ENCODE measurements at regions not wholly inside any gene's neighbourhood (a gene's known extent, or its start where the extent isn't known, plus 50 kb on each side); places are given as distances from the start of the nearest gene placed in this dataset.

DNA sequence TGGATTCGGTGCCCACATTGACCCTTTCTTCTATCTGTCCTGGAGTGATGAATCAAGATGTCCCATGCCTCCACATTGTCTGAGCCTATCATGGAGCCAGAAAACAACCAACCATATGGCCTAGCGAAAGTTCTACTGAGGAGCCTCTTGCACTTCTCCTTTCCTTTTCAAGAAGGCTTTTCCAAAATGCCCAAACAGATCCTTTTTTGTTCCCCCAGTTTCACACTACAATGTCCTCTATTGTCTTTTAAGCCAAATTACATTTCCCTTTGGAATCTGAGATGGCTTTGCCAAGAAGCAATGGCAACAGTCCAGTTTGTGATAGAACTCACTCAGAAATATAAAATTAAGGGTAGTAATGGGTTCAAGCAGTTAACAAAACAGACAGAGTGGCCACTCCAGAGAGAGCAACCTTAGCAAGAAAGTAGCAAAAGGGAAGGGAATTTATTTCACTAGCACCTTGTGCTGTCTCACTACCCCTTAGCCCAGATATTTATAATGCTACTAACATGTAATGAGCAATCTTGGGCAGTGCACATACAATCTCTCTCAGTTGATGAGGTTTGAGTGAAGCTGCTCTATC, 194.6 kb upstream of the PDE1C start:
- H3K27ac ChIP-seq (ENCODE audit: low read depth, low read length): no peak overlapping the region
- WGBS: 99% methylated on average over 2 of the region's 2 CpGs

DNA sequence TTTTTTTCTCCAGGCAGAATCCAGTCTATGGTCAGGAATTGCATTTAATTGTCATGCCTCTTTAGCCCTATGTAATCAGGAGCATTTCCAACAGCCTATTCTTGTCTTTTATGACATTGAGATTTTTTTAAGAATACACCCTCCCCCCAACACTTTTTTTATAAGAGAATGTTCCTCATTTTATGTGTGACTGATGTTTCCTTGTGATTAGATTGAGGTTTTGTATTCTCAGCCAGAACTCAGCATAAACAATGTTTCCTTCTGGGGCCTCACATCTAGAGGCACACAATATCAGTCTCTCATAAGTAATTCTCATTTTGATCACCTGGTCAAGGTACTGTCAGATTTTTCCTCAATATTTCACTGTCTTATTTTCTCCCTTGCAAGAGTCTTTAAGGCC, 193.4 kb upstream of the PDE1C start:
- H3K27me3 ChIP-seq (ENCODE audit: insufficient read depth, low read length): no peaks in the 10 kb centered on the region
- H3K9ac ChIP-seq (ENCODE audit: low read depth, low read length): no peak overlapping the region
- H3K4me3 ChIP-seq (ENCODE audit: low read length): no peak overlapping the region
- H3K36me3 ChIP-seq (ENCODE audit: insufficient read depth, low read length): no peaks in the 10 kb centered on the region
- 0 out of 2 replicates have a peak, but pooled peaks cover 4% of the 10 kb centered on the region for H3K4me1 ChIP-seq (ENCODE audit: insufficient read depth, low read length)
- H3K9me3 ChIP-seq (ENCODE audit: insufficient read depth, low read depth, low read length): no peaks in the 10 kb centered on the region
- no peak overlapping the region for H3K27ac ChIP-seq (ENCODE audit: low read depth, low read length)

More for the DNA sequence above, 194.6 kb upstream of the PDE1C start:
- H3K9me3 ChIP-seq (ENCODE audit: insufficient read depth, low read depth, low read length): no peaks in the 10 kb centered on the region
- no peaks in the 10 kb centered on the region for H3K27me3 ChIP-seq (ENCODE audit: insufficient read depth, low read length)
- H3K9ac ChIP-seq (ENCODE audit: low read depth, low read length): no peak overlapping the region
- H3K36me3 ChIP-seq (ENCODE audit: insufficient read depth, low read length): no peaks in the 10 kb centered on the region
- no peak overlapping the region for H3K4me3 ChIP-seq (ENCODE audit: low read length)
- H3K4me1 ChIP-seq (ENCODE audit: insufficient read depth, low read length): 0 out of 2 replicates have a peak, but pooled peaks cover 5% of the 10 kb centered on the region

DNA sequence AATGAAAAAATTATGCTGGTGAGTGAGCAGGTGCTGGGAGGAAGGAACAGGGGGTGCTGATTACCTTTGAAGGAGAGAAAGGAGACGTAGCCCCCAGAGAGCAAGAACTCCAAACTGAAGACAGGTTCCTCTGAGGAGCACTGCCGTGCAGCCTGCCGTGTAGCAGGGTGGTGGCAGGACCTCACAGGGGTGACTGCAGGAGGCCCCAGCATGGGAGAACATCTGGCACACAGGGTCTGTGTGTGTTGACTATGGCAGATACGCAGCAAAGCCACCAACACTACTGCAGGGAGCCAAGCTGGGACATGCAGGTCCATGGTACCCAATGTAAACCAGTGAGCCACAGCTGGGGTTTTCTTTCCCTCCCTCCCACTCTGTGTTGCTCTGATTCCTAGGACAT, 192.1 kb upstream of the PDE1C start:
- H3K4me1 ChIP-seq (ENCODE audit: insufficient read depth, low read length): no peaks in the 10 kb centered on the region
- H3K4me3 ChIP-seq (ENCODE audit: low read length): no peak overlapping the region
- no peaks in the 10 kb centered on the region for H3K36me3 ChIP-seq (ENCODE audit: insufficient read depth, low read length)
- H3K27me3 ChIP-seq (ENCODE audit: insufficient read depth, low read length): no peaks in the 10 kb centered on the region
- no peak overlapping the region for H3K27ac ChIP-seq (ENCODE audit: low read depth, low read length)
- H3K9ac ChIP-seq (ENCODE audit: low read depth, low read length): no peak overlapping the region
- WGBS: 91% methylated on average over 4 of the region's 4 CpGs
- no peaks in the 10 kb centered on the region for H3K9me3 ChIP-seq (ENCODE audit: insufficient read depth, low read depth, low read length)

DNA sequence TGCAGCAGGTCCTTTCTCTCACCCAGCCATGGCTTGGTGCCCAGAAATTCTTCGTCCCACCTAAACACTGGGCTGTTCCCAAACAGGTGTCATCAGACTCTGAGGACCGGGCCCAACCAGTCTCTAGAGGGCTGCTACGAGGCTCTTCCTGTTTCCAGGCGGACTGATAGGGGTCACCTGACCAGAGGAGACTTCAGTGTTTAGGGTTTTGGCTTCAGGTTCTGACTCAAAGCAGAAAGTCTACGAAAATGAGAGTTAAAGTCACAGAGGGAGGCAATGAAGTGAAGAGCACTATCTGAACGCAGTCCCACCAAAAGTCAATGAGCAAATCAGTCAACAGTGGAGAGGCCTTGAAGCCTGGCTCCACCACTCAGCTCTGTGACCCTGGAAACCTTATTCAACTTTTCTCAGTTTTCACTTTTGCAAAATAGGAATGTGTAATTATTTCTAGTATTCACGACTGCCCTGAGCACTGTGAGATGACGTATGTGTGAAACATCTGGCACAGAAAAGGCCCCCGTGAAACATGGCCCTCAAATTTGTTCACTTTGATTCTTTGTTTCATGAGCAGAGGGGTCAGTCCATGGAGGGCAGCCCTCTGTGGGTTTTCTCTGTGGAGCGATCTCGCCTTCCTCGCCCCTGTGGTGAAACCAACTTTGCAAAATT, 189.9 kb upstream of the PDE1C start:
- Histone ChIP-seq H3K4me3 (ENCODE audit: low read length) (no peak overlapping the region), H3K9me3 (ENCODE audit: insufficient read depth, low read depth, low read length) (no peaks in the 10 kb centered on the region), H3K27me3 (ENCODE audit: insufficient read depth, low read length) (no peaks in the 10 kb centered on the region), H3K27ac (ENCODE audit: low read depth, low read length) (no peak overlapping the region), H3K4me1 (ENCODE audit: insufficient read depth, low read length) (no peaks in the 10 kb centered on the region; the same call in 1 of the 2 replicates), H3K9ac (ENCODE audit: low read depth, low read length) (no peak overlapping the region), H3K36me3 (ENCODE audit: insufficient read depth, low read length) (no peaks in the 10 kb centered on the region)
- 92% methylated on average over 11 of the region's 12 CpGs for WGBS

DNA sequence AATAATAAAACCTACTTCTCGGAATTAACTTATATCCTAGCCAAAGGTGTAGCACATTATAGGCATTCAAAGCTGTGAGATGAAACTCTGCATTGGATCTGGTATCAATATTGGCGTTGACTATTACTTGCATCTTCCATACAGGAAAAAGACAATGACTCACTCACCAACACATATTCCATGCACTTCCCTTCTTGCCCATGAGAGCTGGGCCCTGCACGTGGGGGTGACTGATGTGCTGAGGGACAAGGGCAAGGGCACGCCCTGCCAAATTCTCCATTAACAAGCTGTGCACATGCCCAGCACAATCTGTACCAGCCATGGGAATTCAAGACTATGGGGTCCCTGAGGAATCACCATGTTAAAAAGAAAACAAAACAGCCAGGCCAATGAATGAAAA, 188.1 kb upstream of the PDE1C start:
- H3K4me1 ChIP-seq (ENCODE audit: insufficient read depth, low read length): no peaks in the 10 kb centered on the region; the same call in 1 of the 2 replicates
- no peak overlapping the region for H3K9ac ChIP-seq (ENCODE audit: low read depth, low read length)
- no peaks in the 10 kb centered on the region for H3K27me3 ChIP-seq (ENCODE audit: insufficient read depth, low read length)
- 88% methylated on average over 3 of the region's 4 CpGs for WGBS
- no peak overlapping the region for H3K4me3 ChIP-seq (ENCODE audit: low read length)
- H3K27ac ChIP-seq (ENCODE audit: low read depth, low read length): no peak overlapping the region
- no peaks in the 10 kb centered on the region for H3K36me3 ChIP-seq (ENCODE audit: insufficient read depth, low read length)
- no peaks in the 10 kb centered on the region for H3K9me3 ChIP-seq (ENCODE audit: insufficient read depth, low read depth, low read length)

DNA sequence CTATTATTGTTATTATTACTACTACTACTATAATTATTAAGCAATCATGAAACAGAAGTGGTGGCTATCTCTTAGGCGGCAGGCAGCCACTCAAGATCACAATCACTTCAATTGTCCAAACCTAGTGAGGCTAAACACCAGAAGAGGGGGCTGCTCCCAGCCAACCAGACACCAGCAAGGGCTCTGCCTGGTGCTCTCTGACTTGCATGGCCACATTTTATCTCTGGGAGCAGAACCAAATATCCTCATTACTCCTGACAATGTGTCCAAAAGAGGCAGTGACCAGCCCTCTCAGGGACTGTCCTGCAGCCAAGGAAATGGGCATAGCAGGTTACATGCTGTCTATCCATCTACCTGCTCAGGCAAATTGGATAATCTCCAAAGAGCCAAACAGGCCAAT, 187.4 kb upstream of the PDE1C start:
- Histone ChIP-seq H3K4me3 (ENCODE audit: low read length) (no peak overlapping the region), H3K9me3 (ENCODE audit: insufficient read depth, low read depth, low read length) (no peaks in the 10 kb centered on the region), H3K36me3 (ENCODE audit: insufficient read depth, low read length) (no peaks in the 10 kb centered on the region), H3K9ac (ENCODE audit: low read depth, low read length) (no peak overlapping the region), H3K27ac (ENCODE audit: low read depth, low read length) (no peak overlapping the region), H3K27me3 (ENCODE audit: insufficient read depth, low read length) (no peaks in the 10 kb centered on the region), H3K4me1 (ENCODE audit: insufficient read depth, low read length) (no peaks in the 10 kb centered on the region; the same call in 1 of the 2 replicates)
- 100% methylated on average over 1 of the region's 1 CpG for WGBS

DNA sequence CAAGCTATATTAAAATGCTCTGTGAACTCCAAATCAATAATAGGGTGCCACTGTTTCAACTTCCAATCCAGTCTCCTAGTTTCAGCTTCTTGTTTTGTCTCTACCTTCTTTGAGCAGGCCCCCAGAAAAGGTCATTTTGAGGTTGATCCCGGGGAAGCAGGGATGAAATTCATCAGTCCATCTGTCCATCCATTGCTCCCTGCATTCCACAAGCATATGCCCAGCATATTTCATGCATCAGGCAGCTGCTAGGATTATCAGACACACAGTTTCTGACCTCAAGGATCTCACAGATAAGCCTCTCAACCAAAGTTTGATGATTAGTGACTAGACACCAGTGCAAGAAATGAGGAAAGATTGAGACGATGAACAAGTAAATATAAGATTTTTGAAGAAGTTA, 186.6 kb upstream of the PDE1C start:
- 97% methylated on average over 2 of the region's 2 CpGs for WGBS
- Histone ChIP-seq H3K27me3 (ENCODE audit: insufficient read depth, low read length) (no peaks in the 10 kb centered on the region), H3K4me3 (ENCODE audit: low read length) (no peak overlapping the region), H3K36me3 (ENCODE audit: insufficient read depth, low read length) (no peaks in the 10 kb centered on the region), H3K27ac (ENCODE audit: low read depth, low read length) (no peak overlapping the region), H3K9ac (ENCODE audit: low read depth, low read length) (no peak overlapping the region), H3K4me1 (ENCODE audit: insufficient read depth, low read length) (no peaks in the 10 kb centered on the region; the same call in 1 of the 2 replicates), H3K9me3 (ENCODE audit: insufficient read depth, low read depth, low read length) (no peaks in the 10 kb centered on the region)

DNA sequence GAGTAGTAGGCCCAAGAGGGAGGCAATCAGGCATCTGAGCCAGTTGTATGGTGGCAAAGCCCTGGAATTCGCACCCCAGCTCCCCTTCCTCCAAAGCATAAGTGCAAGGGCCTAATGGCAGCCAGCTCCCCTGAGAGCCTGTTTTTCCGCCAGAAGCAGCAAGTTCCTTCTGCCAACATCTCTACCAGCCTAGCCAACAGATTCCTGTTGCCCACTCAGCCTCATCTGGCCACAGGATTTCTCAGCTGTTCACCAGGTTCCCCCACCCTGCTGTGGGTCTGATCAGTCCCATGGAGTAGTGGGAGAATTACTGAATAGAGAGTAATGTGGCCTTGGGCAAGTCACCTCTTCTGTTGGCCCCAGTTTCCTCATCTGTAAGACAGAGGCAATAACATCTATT, 186.2 kb upstream of the PDE1C start:
- H3K27ac ChIP-seq (ENCODE audit: low read depth, low read length): no peak overlapping the region
- H3K36me3 ChIP-seq (ENCODE audit: insufficient read depth, low read length): no peaks in the 10 kb centered on the region
- H3K4me1 ChIP-seq (ENCODE audit: insufficient read depth, low read length): no peaks in the 10 kb centered on the region; the same call in 1 of the 2 replicates
- no peak overlapping the region for H3K9ac ChIP-seq (ENCODE audit: low read depth, low read length)
- 97% methylated on average over 2 of the region's 2 CpGs for WGBS
- H3K9me3 ChIP-seq (ENCODE audit: insufficient read depth, low read depth, low read length): no peaks in the 10 kb centered on the region
- no peak overlapping the region for H3K4me3 ChIP-seq (ENCODE audit: low read length)
- H3K27me3 ChIP-seq (ENCODE audit: insufficient read depth, low read length): no peaks in the 10 kb centered on the region

DNA sequence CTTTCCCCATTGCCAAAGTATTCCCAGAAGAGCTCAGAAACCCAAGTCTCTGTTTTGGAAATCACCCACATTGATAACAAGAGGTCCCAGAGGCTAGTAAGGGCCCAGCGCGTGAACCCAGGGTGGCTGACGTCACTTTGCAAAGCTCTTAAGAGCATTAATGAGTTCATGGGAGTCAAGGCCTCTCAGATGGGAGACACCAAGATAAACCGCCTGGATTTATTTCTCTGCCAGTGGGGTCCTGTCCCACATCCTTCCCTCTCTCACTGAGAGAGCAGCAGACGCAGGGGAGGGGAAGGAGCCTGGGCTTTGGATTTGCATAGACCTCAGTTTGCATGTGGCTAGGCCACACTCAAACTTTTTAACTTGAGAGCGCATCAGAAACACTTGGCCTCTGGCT, 184.8 kb upstream of the PDE1C start:
- Histone ChIP-seq H3K9ac (ENCODE audit: low read depth, low read length) (no peak overlapping the region), H3K36me3 (ENCODE audit: insufficient read depth, low read length) (no peaks in the 10 kb centered on the region), H3K9me3 (ENCODE audit: insufficient read depth, low read depth, low read length) (no peaks in the 10 kb centered on the region), H3K4me1 (ENCODE audit: insufficient read depth, low read length) (no peaks in the 10 kb centered on the region; the same call in 1 of the 2 replicates), H3K27ac (ENCODE audit: low read depth, low read length) (no peak overlapping the region), H3K4me3 (ENCODE audit: low read length) (no peak overlapping the region), H3K27me3 (ENCODE audit: insufficient read depth, low read length) (no peaks in the 10 kb centered on the region)
- WGBS: 81% methylated on average over 6 of the region's 6 CpGs

DNA sequence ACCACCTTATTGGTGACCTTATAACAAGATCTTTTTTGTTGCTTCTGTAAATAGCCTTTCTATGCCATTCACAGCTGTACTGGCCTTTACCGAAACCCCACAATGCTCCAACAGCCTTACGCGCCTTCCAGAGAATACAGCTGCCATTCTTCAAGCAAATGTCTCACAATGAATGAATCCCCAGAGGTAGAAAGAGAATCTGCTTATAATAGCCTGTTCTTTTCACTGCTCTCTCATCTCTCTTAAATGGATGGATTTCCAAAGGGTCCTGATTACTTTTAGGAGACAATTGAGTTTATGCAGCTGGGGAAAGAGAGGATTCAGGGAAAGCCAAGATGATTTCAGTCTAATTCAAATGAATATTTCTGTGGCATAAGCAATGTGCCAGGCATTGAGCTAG, 183.1 kb upstream of the PDE1C start:
- Histone ChIP-seq H3K27me3 (ENCODE audit: insufficient read depth, low read length) (no peaks in the 10 kb centered on the region), H3K9ac (ENCODE audit: low read depth, low read length) (no peak overlapping the region), H3K36me3 (ENCODE audit: insufficient read depth, low read length) (no peaks in the 10 kb centered on the region), H3K9me3 (ENCODE audit: insufficient read depth, low read depth, low read length) (no peaks in the 10 kb centered on the region), H3K4me3 (ENCODE audit: low read length) (no peak overlapping the region), H3K4me1 (ENCODE audit: insufficient read depth, low read length) (no peaks in the 10 kb centered on the region; the same call in 1 of the 2 replicates), H3K27ac (ENCODE audit: low read depth, low read length) (no peak overlapping the region)
- WGBS: 94% methylated on average over 3 of the region's 3 CpGs

DNA sequence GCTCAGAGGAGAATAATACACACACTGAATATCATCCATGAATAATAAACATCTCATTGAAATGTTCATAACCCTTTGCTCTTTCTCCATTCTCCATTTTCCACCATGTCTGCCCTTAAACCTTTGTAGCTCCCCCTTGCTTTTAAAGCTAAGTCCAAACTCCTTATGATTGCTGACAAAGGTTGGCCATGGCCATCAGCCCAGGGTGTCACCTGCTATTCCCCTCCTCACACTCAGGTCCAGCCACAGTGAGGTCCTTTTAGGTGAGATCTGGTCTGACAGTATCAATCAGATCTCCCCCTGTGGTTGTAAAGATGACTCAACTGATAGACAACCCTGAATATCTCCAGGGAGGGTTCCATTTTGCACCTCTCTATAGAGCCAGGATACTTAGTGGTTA, 181.5 kb upstream of the PDE1C start:
- Histone ChIP-seq H3K36me3 (ENCODE audit: insufficient read depth, low read length) (no peaks in the 10 kb centered on the region), H3K9ac (ENCODE audit: low read depth, low read length) (no peak overlapping the region), H3K27me3 (ENCODE audit: insufficient read depth, low read length) (no peaks in the 10 kb centered on the region), H3K4me1 (ENCODE audit: insufficient read depth, low read length) (no peaks in the 10 kb centered on the region; the same call in 1 of the 2 replicates), H3K9me3 (ENCODE audit: insufficient read depth, low read depth, low read length) (no peaks in the 10 kb centered on the region), H3K27ac (ENCODE audit: low read depth, low read length) (no peak overlapping the region), H3K4me3 (ENCODE audit: low read length) (no peak overlapping the region)
